Osteocyte (in vitro differentiated cells): ENCODE measurements at regions not wholly inside any gene's neighbourhood (a gene's known extent, or its start where the extent isn't known, plus 50 kb on each side); places are given as distances from the start of the nearest gene placed in this dataset.

Source experiments
- DNase-seq: peaks from one replicate; pipeline ENCODE4 v3.0.0; 2021; ENCODE audit warnings: mixed read lengths; ENCODE audit not compliant: unreplicated experiment; ENCODE audit errors: extremely low spot score
- H3K27ac Mint-ChIP-seq: one replicate; pipeline ENCODE4 v1.8.0; 2021; ENCODE audit warnings: mild to moderate bottlenecking, mixed read lengths; ENCODE audit not compliant: unreplicated experiment
- H3K27me3 Mint-ChIP-seq: one replicate; pipeline ENCODE4 v1.8.0; 2021; ENCODE audit warnings: mixed read lengths; ENCODE audit not compliant: unreplicated experiment
- H3K36me3 Mint-ChIP-seq: one replicate; pipeline ENCODE4 v1.8.0; 2021; ENCODE audit warnings: mixed read lengths; ENCODE audit not compliant: unreplicated experiment
- H3K4me1 Mint-ChIP-seq: one replicate; pipeline ENCODE4 v1.8.0; 2021; ENCODE audit warnings: mixed read lengths; ENCODE audit not compliant: unreplicated experiment
- H3K4me3 Mint-ChIP-seq: one replicate; pipeline ENCODE4 v1.8.0; 2021; ENCODE audit warnings: mild to moderate bottlenecking, moderate library complexity, mixed read lengths; ENCODE audit not compliant: unreplicated experiment
- H3K9me3 Mint-ChIP-seq: one replicate; pipeline ENCODE4 v1.8.0; 2021; ENCODE audit warnings: mixed read lengths; ENCODE audit not compliant: unreplicated experiment
- CTCF ChIP-seq: fragments of 200-600 bp; sonication (generic); IDR thresholded peaks from 2 replicates; pipeline ENCODE4 v1.5.0; 2021; ENCODE audit warnings: antibody characterized with exemption, mild to moderate bottlenecking, moderate library complexity

- Mint-ChIP-seq H3K4me1 (no peaks in the 10 kb centered on the region), H3K27ac (no peak overlapping the region), H3K9me3 (no peaks in the 10 kb centered on the region), H3K27me3 (peaks cover 18% of the 10 kb centered on the region), H3K4me3 (no peak overlapping the region), H3K36me3 (no peaks in the 10 kb centered on the region)
- no peak for DNase-seq
- no peak for TF ChIP-seq CTCF
Observed at GRCh38 chr19:34104096-34104495, 68.2 kb upstream of the LSM14A start.

GRCh38 chr19:34104557-34104956 is 67.7 kb upstream of the LSM14A start:
- DNase-seq, result no peak
- Mint-ChIP-seq H3K4me3 (no peak overlapping the region), H3K27me3 (peaks cover 18% of the 10 kb centered on the region), H3K4me1 (no peaks in the 10 kb centered on the region), H3K27ac (no peak overlapping the region), H3K9me3 (no peaks in the 10 kb centered on the region), H3K36me3 (no peaks in the 10 kb centered on the region)
- TF ChIP-seq CTCF, result no peak

GRCh38 chr19:34109596-34109995 is 62.7 kb upstream of the LSM14A start:
- no peak for DNase-seq
- no peaks in the 10 kb centered on the region for H3K9me3 Mint-ChIP-seq
- TF ChIP-seq CTCF, result no peak
- H3K27me3 Mint-ChIP-seq, result peaks cover 4% of the 10 kb centered on the region
- H3K36me3 Mint-ChIP-seq, result no peaks in the 10 kb centered on the region
- H3K4me1 Mint-ChIP-seq, result no peaks in the 10 kb centered on the region
- H3K27ac Mint-ChIP-seq, result no peak overlapping the region
- H3K4me3 Mint-ChIP-seq, result no peak overlapping the region

- H3K27me3 Mint-ChIP-seq, result peaks cover 54% of the 10 kb centered on the region
- no peaks in the 10 kb centered on the region for H3K4me1 Mint-ChIP-seq
- H3K9me3 Mint-ChIP-seq, result no peaks in the 10 kb centered on the region
- DNase-seq, result no peak
- no peak overlapping the region for H3K27ac Mint-ChIP-seq
- TF ChIP-seq CTCF, result no peak
- H3K4me3 Mint-ChIP-seq, result no peak overlapping the region
- H3K36me3 Mint-ChIP-seq, result no peaks in the 10 kb centered on the region
Observed at GRCh38 chr19:34118879-34119748, 53.2 kb upstream of the LSM14A start.

- Mint-ChIP-seq H3K4me3 (no peak overlapping the region), H3K36me3 (no peaks in the 10 kb centered on the region), H3K27me3 (peaks cover 58% of the 10 kb centered on the region), H3K9me3 (no peaks in the 10 kb centered on the region), H3K4me1 (no peaks in the 10 kb centered on the region), H3K27ac (no peak overlapping the region)
- TF ChIP-seq CTCF, result no peak
- no peak for DNase-seq
Observed at GRCh38 chr19:34120141-34120540, 52.2 kb upstream of the LSM14A start.
